DMS79 (cell line): ENCODE measurements at regions not wholly inside any gene's neighbourhood (a gene's known extent, or its start where the extent isn't known, plus 50 kb on each side); places are given as distances from the start of the nearest gene placed in this dataset.
"Not testable (repeated sequence)": the region's sequence is repeated elsewhere in the genome, so short reads cannot be mapped to it uniquely, and the experiment has no call there.

ENCODE experiments used
- DNase-seq: peaks from one replicate; lab custom pipeline; 2025; lab: John Stamatoyannopoulos, UW

DNA sequence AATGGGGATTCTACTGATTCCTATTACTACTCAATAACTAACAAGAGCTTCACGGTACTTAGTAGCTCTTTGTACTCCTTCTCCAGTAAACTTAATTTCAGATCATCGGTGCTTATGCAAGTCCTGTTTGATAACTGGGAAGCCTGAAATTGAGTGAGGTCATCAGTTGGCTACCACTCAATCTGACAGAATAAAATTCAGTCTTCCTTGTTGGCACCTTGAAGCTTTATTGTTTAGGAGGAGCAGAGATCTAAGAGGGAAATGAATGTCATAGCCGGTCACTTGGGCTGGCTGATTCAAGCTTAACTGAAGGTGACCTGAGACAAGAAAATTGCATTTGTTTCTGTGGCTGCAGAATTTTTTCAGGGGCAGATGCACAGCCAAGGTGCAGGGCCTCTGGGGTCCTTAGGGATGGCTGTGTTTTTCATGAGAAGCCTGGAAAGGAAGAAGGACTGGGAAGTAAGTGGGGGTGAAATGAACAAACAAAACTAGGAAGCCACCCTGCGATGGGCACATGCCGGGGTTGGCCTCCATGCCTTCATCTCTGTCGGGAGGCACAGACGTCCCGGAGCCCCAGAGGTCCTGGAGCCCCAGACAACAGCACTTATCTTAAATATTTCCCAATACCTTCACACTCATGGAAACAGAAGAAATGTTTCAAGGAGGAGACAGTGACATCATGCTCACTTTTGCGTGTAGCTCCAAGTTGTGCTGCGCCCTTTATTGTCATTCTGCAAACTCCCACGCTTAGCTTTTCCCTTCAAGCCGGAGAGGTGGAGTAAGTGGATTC, 85.0 kb upstream of the KIF5B start:
- no peak for DNase-seq

DNA sequence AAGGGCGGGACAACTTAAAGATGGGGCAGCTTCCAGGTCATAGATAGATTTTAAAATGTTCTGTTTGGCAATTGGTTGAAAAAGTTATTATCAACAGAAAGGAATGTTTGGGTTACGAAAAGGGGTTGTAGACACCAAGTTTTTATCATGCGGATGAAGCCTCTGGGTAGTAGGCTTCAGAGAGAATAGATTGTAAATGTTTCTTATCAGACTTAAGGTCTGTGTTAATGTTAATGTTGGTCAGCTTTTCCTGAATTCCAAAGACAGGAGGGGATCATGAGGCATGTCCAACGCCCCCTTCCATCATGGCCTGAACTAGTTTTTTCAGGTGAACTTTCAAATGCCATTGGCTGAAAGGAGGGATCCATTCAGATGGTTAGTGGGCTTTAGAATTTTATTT, 84.2 kb upstream of the KIF5B start:
- DNase-seq, result no peak

DNA sequence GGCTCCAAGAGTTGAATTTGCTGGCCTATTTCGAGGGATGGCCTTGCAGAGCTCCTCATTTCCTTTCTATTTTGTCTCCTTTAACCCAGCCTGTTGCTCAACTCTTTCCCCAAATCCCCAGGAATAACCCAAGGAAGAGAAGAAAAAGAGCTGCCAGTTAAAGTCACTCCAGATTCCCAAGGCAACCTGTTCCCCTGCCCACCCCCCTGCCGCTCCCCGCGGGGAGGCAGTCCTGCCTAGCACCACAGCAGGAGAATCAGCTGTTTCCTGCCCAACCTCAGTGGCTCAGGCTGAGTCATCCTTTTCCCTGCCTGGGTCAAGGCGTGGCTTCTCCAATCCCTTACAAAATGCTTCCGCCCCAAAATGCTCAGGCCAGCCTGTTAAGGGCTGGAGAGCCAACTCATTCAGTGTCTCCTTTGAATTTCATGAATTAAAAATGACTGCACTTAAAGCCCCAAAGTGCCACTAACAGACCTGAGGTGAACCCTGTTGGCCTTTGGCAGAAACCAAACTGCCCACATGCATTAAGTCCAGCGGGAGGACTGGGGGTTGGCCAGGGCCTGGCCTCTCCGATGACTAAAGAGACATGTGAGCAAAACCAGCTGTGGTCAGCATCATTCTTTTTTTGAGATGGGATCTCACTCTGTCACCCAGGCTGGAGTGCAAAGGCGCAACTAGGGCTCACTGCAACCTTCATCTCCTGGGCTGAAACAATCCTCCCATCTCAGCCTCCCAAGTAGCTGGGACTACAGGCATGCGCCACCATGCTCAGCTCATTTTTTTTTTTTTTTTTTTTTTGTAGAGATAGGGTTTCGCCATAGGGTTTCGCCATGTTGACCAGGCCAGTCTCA, 83.2 kb upstream of the KIF5B start:
- DNase-seq, result no peak

DNA sequence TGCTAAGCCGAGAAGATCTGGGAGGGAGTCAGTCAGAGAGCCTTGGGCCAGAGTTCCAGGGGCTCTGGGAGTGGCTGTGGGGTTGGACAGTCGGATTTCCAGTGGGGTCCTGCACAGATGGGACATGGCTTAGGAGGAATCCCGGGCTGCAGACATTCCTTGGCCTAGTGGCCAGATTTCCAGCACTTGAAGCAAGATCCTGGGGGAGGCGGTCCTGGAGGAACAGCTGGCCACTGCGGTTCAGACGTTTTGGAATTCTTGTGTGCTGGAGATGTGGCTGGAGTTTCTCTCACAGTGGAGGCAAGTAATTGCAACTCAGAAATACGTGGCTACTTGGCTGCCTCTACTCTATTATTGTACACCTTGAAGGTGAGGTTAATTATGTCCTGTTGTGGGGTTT, 80.7 kb upstream of the KIF5B start:
- DNase-seq, result not testable (repeated sequence)

DNA sequence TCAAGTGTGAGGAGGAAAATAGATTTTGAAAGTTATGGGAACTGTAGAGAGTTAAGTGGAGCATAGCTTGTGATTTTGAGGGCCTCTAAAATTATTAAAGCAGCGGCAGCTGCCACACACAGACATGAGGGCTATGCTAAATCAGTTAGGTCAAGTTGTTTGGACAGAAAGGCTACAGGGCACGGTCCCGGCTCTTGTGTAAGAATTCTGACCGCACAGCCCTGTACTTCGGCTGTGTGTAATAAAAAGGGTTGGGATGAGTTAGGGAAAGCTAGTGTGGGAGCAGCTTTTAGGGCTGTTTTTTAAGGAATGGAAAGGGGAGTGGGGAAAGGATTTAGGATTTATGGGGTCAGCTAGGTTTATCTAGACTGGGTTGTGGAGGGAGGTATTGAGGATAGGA, 79.6 kb upstream of the KIF5B start:
- DNase-seq, result not testable (repeated sequence)

DNA sequence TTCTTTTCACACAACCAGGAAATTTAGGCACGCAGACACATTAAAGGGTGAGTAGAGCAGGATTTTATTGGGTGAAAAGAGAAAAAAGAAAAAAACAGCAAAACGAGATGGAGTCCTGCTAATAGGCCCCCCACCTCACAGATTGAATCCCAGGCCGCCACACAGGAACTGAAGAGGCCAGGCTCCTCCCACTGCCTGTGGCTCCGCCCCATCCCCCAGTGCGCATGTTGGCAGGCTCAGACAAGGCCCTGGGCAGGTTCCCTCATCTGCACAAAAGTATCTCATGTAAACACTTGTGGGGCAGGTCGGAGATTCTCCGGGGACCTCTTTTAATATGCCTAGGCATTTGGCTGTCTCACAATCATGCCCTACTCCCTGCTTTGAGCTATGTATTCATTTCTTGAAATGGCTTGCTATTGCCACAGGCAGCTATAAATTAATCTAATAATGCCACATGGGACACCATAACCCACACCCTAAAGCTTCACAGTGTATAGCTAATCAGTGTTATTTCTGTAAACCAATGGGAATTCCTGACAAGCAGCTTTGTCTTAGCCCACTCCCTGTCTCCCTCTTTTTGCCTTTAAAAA, 76.2 kb upstream of the KIF5B start:
- no peak for DNase-seq

DNA sequence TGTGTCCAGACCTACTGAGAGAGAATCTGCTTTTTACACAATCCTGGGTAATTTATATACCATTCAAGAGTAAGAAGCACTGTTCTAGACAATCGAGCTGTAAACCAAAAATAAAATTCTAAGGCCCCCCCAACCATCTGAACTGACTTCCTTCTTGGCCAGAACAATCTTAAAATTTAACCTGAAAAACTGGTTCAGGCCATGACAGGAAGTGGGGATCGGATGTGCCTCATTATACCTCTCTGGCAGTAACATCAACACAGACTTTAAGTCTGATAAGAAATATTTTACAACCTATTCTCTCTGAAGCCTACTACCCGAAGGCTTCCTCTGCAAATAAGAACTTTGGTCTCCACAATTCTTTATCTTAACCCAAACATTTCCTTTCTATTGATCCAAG, 75.2 kb upstream of the KIF5B start:
- no peak for DNase-seq

DNA sequence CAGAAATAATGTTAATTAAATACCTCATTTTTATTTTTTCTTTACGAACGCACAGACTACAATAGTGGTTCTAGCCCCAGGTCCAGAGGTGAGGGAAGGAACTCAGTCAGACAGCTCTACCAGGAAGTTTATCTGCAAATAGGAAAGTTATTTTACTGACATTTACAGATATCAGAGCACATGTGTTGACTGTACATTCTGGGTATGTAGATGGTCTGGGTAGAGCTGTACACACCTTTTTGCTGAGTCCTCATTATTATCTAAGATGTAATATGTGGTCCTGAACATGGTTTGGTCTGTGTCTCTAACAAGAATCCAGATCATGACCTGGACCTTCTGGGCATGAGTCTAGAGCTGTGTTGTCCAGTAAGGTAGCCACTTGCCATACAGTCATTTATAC, 74.6 kb upstream of the KIF5B start:
- no peak for DNase-seq

DNA sequence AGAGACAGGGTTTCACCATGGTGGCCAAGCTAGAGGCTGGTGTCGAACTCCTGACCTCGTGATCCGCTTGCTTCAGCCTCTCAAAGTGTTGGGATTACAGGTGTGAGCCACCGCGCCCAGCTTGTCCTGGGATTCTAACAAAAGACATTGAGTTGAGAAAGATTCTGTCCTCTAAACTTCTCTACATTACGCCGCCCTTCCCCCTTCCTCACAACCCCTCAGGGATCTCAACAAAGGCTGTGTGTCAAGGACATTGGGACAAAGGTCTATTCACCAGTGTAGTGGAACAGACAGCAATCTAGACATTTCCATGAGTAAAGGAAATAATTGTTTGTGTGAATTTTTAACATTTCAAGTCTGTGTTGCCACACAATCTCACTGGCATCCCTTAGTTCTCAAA, 68.8 kb upstream of the KIF5B start:
- DNase-seq, result no peak

DNA sequence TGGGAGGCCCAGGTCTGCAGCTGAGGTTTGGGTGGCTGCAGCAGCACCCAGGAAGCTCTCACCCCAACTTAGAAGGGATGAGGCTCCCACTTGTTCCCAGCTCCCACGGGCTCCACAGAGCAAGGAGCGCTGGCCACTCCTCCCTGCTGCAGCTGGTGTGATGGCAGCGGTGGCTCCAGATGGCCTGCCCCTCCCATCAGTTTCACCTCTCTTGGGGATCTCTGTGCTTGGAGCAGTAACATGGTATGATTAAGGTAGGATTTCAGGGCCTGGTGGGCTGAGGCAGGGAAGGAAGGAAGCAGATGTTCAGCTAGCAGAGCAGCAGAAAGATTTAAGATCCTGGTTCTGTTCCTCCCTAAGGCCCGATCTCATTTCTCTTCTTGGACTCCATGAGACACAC, 66.8 kb upstream of the KIF5B start:
- DNase-seq, result no peak

DNA sequence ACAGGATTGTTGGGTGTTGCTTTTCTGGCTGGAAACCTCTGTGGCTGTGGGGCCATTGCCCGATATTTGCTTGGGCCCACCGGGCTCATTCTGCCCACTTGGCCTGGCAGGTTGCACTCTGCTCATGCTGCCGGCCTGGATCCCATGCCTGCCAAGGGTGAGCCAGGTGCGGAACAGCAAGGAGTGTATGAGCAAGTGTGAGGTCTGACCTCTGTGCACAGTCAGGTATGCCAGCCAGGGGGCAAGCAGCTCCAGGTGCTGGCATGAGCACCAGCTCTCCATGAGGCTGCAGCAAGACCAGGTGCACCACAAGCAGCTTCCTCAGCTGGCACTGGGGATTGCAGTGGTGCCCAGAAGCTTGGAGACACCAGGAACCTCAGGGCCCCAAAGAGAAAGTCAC, 65.4 kb upstream of the KIF5B start:
- no peak for DNase-seq

DNA sequence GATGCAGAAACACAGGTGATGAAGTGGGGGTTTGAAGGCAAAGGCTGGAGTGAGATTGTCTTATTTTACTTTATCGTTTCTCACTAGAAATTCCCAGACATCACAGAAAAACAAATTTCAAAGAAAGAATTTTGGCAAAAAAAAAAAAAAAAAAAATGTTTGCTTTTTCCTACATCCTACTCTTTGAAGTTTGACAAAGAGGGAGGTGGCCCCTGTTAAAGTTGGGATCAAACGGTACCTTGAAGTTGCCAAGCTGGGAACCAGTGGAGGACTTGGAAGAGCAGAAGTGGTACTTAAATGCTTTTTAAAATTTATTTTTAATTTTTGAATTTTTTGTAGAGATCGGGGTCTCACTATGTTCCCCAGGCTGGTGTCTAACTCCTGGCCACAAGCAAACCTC, 63.9 kb upstream of the KIF5B start:
- no peak for DNase-seq

DNA sequence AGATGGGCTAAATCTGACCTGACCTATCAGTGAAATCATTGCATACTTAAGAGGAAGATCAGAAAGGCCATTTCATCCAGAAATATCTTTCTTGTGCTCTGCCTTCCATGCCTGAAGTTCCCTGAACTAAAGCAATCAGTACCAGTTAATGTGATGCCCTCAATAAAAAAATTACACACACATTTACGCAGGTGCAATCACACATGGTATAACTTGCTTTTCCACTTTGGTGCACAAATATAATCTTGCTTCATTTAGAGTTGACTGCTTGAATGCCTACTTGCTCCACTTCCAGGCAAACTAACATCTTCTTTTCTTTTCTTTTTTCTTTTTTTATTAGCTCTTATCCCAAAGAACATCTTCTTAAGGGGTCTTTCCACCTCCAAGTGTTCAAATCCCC, 58.3 kb upstream of the KIF5B start:
- no peak for DNase-seq

DNA sequence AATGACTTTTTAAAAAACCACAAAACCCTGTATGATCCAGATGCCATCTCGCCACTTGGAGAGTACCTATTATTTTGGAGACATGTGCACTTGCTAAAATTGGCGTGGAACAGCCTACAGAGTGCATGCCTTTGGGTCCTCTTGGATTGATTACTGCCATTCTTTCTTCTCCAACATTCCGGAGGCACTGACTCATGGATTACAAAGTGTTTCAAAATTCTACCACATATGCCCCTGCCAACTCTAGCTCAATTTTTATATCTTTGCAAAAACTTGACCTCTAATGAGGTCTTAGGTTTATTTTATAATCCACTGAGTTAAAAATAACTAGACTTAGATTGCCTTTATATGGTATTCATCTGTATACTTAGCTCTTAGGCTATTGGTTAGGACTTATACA, 55.8 kb upstream of the KIF5B start:
- DNase-seq, result no peak

DNA sequence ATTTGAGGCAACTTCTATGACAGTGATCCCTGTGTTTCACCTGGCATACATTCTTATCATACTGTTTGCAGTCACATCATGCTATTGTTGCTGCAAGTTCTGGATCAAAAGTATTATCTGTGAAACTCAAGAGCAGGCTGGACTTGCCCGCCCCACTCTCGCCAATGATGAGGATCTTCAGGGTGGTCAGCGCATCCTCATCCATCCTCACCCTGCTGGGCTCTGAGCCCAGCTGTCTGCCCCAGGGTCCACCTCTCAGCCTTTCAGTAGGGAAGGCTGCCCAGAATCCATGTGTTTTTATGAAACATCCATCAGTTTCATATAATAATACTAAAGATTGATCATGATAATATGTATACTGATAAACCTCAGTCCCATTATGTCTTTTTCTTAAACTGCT, 55.4 kb upstream of the KIF5B start:
- no peak for DNase-seq

DNA sequence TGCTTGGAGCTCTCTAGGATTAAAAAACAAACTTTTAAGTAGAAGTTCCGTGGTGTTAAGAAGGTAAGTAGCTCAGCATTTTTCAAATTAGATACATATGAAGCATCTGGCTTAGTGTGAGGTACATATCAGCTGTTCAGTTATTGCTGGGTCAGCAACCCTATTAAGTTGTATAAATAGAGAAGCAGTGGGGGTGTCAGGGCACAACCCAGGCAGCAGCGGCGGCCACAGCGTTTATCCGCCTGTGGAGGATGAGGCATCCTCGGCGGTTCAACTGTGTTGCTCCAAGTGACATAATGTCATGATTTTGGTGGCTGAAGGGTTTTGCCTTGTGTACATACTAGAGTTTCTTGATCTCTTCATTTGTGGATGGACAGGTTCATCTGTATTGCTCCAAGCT, 54.6 kb upstream of the KIF5B start:
- no peak for DNase-seq

DNA sequence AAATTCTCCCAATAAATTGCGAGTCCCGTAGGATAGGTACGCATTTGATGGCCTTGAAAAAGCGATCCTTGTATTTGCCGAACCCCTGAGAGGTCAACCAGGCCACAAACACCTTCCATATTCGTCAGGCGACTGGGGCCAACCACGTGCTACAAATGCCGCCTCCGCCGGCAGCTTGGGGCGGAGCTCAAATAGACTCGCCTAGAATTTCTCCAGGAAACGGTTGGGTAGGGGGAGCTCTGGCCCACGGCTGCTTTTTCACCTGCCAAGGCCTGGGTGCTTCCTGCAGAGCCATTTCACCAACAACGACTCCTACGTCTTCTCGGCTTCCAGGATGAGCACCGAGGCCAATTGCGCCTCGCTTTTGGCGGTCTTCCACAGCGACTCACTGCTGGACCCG, 53.4 kb upstream of the KIF5B start:
- no peak for DNase-seq
